ENCODE measurements at regions not wholly inside any gene's neighbourhood (a gene's known extent, or its start where the extent isn't known, plus 50 kb on each side); places are given as distances from the start of the nearest gene placed in this dataset.
A peak's percentile ranks its signal among the peaks of the same experiment; 100 is the strongest.
"Not testable (repeated sequence)": the region's sequence is repeated elsewhere in the genome, so short reads cannot be mapped to it uniquely, and the experiment has no call there.

DNA sequence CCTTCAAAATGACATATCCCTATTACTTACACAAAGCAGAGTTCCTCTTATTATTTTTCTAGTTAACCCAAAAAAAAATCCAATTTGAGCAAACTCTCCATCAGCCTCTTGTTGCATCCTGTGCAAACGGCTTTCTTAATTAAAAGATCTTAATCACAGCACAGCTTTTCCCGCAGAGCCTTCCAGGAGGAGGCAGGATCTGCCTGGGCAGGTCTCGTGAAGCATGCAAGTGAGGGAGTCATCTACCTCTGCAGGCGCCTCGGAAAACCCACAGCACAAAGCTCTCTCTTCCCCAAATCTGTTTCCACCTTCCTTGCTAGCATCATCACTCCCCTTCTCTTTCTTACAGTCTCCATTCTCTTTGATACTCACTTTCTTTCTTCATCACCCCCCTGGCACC, 100.4 kb downstream of the EN1 start:
- Histone ChIP-seq H3K36me3 (ENCODE audit: control insufficient read depth in 2 of 2, insufficient read depth in 2 of 2, low read length in 1 of 2) (no peaks in the 10 kb centered on the region), H3K27me3 (ENCODE audit: control insufficient read depth in 1 of 2, insufficient read depth in 2 of 2, low read length in 2 of 2) (no peaks in the 10 kb centered on the region), H3K4me1 (ENCODE audit: control insufficient read depth in 2 of 2, insufficient read depth in 2 of 2, low read length in 1 of 2) (no peaks in the 10 kb centered on the region), H3K27ac (ENCODE audit: low read depth in 2 of 2, low read length in 1 of 2) (no peak overlapping the region), H3K4me3 (ENCODE audit: low read depth in 1 of 2, low read length in 2 of 2) (no peak overlapping the region), H3K9me3 (ENCODE audit: control insufficient read depth in 2 of 2, insufficient read depth in 1 of 2, low read depth in 1 of 2, low read length in 1 of 2) (peaks cover 4 to 7% of the 10 kb centered on the region in 2 donors)
- 74 to 76% methylated on average over 5 of the region's 5 CpGs for WGBS, 2 donors

DNA sequence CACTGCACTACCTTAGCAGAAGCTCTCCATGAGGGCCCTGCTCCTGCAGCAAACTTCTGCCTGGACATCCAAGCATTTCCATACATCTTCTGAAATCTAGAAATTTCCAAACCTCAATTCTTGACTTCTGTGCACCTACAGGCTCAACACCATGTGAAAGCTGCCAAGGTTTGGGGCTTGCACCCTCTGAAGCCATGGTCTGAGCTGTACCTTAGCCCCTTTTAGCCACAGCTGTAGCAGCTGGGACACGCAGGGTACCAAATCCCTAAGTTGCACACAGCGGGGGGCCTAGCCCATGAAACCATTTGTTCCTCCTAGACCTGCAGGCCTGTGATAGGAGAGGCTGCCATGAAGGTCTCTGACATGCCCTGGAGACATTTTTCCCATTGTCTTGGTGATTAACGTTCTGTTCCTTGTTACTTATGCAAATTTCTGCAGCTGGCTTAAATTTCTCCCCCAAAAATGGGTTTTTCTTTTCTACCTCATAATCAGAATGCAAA, 102.7 kb downstream of the EN1 start:
- not testable (repeated sequence) for H3K36me3 ChIP-seq (ENCODE audit: control insufficient read depth in 2 of 2, insufficient read depth in 2 of 2, low read length in 1 of 2); H3K4me3 ChIP-seq (ENCODE audit: low read depth in 1 of 2, low read length in 2 of 2); H3K9me3 ChIP-seq (ENCODE audit: control insufficient read depth in 2 of 2, insufficient read depth in 1 of 2, low read depth in 1 of 2, low read length in 1 of 2); H3K4me1 ChIP-seq (ENCODE audit: control insufficient read depth in 2 of 2, insufficient read depth in 2 of 2, low read length in 1 of 2); H3K27me3 ChIP-seq (ENCODE audit: control insufficient read depth in 1 of 2, insufficient read depth in 2 of 2, low read length in 2 of 2); H3K27ac ChIP-seq (ENCODE audit: low read depth in 2 of 2, low read length in 1 of 2)
- 75 to 81% methylated on average over 3 of the region's 3 CpGs for WGBS, 2 donors

DNA sequence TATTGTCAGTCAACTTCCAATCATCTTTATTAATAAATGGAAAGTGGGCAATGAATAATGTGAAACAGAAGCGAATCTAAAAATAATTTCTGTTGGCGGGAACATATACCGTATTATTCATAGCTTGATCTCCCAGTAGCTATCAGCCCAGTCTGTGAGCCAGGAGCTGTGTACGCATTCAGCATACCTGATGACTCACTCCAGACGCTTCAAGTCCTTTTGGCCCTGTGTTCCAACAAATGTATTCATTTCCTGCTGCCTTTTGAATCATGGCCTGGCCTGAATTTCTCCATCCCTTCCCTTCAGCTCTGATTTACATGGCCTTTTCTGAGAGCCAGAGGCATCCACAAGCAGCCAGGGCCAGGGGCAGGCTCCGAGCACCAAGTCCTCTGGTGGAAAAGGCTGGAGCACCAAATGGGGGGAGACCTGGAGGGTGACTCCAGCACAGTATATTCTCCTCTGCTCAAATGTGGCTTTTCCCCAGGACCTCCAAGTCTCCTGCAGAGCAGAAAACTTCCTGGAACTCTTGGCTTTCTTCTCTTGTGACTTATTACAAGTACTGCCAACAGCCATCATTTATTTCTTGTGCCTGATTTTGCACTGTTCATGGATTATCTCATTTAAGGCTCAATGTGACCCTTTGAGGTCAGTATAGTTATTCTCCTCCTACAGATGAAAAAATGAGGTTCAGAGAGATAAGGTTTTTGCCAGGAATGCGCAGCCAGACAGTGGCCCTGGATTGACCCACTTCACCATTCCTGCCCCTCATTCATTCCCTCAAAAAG, 108.7 kb downstream of the EN1 start:
- H3K27me3 ChIP-seq (ENCODE audit: control insufficient read depth in 1 of 2, insufficient read depth in 2 of 2, low read length in 2 of 2) = no peaks in the 10 kb centered on the region
- no peak overlapping the region for H3K27ac ChIP-seq (ENCODE audit: low read depth in 2 of 2, low read length in 1 of 2)
- H3K4me1 ChIP-seq (ENCODE audit: control insufficient read depth in 2 of 2, insufficient read depth in 2 of 2, low read length in 1 of 2) = no peaks in the 10 kb centered on the region
- no peak overlapping the region for H3K4me3 ChIP-seq (ENCODE audit: low read depth in 1 of 2, low read length in 2 of 2)
- H3K36me3 ChIP-seq (ENCODE audit: control insufficient read depth in 2 of 2, insufficient read depth in 2 of 2, low read length in 1 of 2) = no peaks in the 10 kb centered on the region
- no peaks in the 10 kb centered on the region for H3K9me3 ChIP-seq (ENCODE audit: control insufficient read depth in 2 of 2, insufficient read depth in 1 of 2, low read depth in 1 of 2, low read length in 1 of 2)
- WGBS, 2 donors = 54 to 60% methylated on average over 7 of the region's 7 CpGs

DNA sequence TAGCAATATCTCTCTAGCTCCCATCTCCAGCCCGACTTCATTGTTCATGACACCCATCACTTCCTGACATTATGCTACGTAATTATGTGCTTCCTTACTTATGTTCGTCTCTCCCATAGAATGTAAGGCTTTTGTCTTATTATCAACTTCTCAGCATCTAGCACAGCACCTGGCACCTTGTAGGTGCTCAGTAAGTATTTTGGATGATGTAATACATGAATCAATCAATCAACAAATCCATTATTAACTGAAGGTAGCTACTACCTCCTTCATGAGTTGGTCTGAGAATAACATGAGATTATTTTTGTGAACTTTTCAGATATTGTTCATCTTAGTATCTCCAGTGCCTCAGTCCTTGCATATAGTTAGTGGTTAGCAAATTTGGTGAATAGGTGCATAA, 109.3 kb downstream of the EN1 start:
- no peak overlapping the region for H3K4me3 ChIP-seq (ENCODE audit: low read depth in 1 of 2, low read length in 2 of 2)
- no peaks in the 10 kb centered on the region for H3K4me1 ChIP-seq (ENCODE audit: control insufficient read depth in 2 of 2, insufficient read depth in 2 of 2, low read length in 1 of 2)
- WGBS, 2 donors = 82 to 84% methylated on average over 3 of the region's 3 CpGs
- H3K9me3 ChIP-seq (ENCODE audit: control insufficient read depth in 2 of 2, insufficient read depth in 1 of 2, low read depth in 1 of 2, low read length in 1 of 2) = no peaks in the 10 kb centered on the region
- H3K27ac ChIP-seq (ENCODE audit: low read depth in 2 of 2, low read length in 1 of 2) = no peak overlapping the region
- H3K36me3 ChIP-seq (ENCODE audit: control insufficient read depth in 2 of 2, insufficient read depth in 2 of 2, low read length in 1 of 2) = no peaks in the 10 kb centered on the region
- no peaks in the 10 kb centered on the region for H3K27me3 ChIP-seq (ENCODE audit: control insufficient read depth in 1 of 2, insufficient read depth in 2 of 2, low read length in 2 of 2)

DNA sequence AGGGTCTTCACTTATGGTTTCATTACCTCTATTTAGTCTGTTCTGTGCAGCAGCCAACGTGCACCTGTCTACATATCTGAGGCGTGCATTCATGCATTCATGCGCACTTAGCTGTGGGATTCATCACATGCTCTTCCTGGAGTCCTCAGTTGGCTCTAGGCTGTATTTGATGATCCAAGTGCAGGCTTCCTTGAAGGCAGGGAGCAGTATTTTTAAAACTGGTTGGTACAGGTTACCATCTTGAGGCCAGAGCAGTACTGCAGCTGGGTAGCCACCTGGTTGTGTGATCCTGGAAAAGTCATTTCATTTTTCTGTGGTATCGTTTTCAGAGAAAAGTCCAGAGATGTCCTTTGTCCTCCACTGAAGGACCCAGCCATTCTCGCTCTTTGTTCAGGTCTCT, 109.8 kb downstream of the EN1 start:
- H3K27me3 ChIP-seq (ENCODE audit: control insufficient read depth in 1 of 2, insufficient read depth in 2 of 2, low read length in 2 of 2) = no peaks in the 10 kb centered on the region
- WGBS, 2 donors = 69 to 74% methylated on average over 5 of the region's 5 CpGs
- H3K9me3 ChIP-seq (ENCODE audit: control insufficient read depth in 2 of 2, insufficient read depth in 1 of 2, low read depth in 1 of 2, low read length in 1 of 2) = no peaks in the 10 kb centered on the region
- no peaks in the 10 kb centered on the region for H3K4me1 ChIP-seq (ENCODE audit: control insufficient read depth in 2 of 2, insufficient read depth in 2 of 2, low read length in 1 of 2)
- H3K27ac ChIP-seq (ENCODE audit: low read depth in 2 of 2, low read length in 1 of 2) = no peak overlapping the region
- H3K36me3 ChIP-seq (ENCODE audit: control insufficient read depth in 2 of 2, insufficient read depth in 2 of 2, low read length in 1 of 2) = no peaks in the 10 kb centered on the region
- peak overlapping the region in 1 of 2 donors; percentile 4 for H3K4me3 ChIP-seq (ENCODE audit: low read depth in 1 of 2, low read length in 2 of 2)

DNA sequence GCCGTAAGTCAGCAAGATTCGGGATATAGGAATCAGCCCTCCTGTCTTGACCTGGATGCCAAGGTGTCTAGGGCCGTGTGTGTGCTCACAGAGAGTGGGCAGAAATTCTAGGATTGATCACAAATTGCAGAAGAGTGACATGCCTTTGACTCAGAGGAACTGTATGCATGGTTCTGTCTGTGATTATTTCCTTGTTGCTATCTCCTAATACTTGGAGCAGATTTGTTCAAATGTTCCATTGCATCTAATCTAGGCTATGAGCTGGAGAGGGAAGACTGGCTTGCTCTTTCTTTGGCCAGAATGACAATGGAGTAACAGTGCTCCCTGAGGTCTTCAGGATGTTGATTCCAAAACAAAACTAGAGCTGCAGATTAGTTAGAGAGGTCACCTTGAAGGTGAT, 115.0 kb downstream of the EN1 start:
- no peaks in the 10 kb centered on the region for H3K9me3 ChIP-seq (ENCODE audit: control insufficient read depth in 2 of 2, insufficient read depth in 1 of 2, low read depth in 1 of 2, low read length in 1 of 2)
- H3K27me3 ChIP-seq (ENCODE audit: control insufficient read depth in 1 of 2, insufficient read depth in 2 of 2, low read length in 2 of 2) = no peaks in the 10 kb centered on the region
- no peak overlapping the region for H3K4me3 ChIP-seq (ENCODE audit: low read depth in 1 of 2, low read length in 2 of 2)
- no peaks in the 10 kb centered on the region for H3K4me1 ChIP-seq (ENCODE audit: control insufficient read depth in 2 of 2, insufficient read depth in 2 of 2, low read length in 1 of 2)
- 69 to 79% methylated on average over 3 of the region's 3 CpGs for WGBS, 2 donors
- no peak overlapping the region for H3K27ac ChIP-seq (ENCODE audit: low read depth in 2 of 2, low read length in 1 of 2)
- H3K36me3 ChIP-seq (ENCODE audit: control insufficient read depth in 2 of 2, insufficient read depth in 2 of 2, low read length in 1 of 2) = no peaks in the 10 kb centered on the region

DNA sequence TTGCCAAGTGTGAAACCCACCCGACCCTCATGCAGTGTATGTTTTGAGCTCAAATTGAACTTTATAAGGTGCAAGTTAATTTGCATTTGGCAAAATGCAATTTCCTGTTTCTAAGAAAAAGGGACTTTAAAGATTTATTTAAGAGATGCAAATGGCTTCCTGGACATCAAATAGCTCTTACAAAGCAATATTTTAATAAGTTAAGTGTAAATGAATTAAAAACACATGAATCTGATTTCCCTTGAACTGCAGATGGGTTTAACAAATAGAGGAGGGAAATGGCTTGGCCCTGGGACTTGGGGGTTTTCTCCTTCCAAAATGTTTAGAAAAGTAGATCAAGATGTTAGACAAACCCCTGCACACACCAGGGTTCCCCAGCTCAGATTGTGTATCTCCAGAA, 116.0 kb downstream of the EN1 start:
- H3K27ac ChIP-seq (ENCODE audit: low read depth in 2 of 2, low read length in 1 of 2) = no peak overlapping the region
- H3K9me3 ChIP-seq (ENCODE audit: control insufficient read depth in 2 of 2, insufficient read depth in 1 of 2, low read depth in 1 of 2, low read length in 1 of 2) = no peaks in the 10 kb centered on the region
- 34 to 38% methylated on average over 1 of the region's 1 CpG for WGBS, 2 donors
- no peaks in the 10 kb centered on the region for H3K36me3 ChIP-seq (ENCODE audit: control insufficient read depth in 2 of 2, insufficient read depth in 2 of 2, low read length in 1 of 2)
- H3K4me3 ChIP-seq (ENCODE audit: low read depth in 1 of 2, low read length in 2 of 2) = no peak overlapping the region
- H3K4me1 ChIP-seq (ENCODE audit: control insufficient read depth in 2 of 2, insufficient read depth in 2 of 2, low read length in 1 of 2) = no peaks in the 10 kb centered on the region
- H3K27me3 ChIP-seq (ENCODE audit: control insufficient read depth in 1 of 2, insufficient read depth in 2 of 2, low read length in 2 of 2) = no peaks in the 10 kb centered on the region

DNA sequence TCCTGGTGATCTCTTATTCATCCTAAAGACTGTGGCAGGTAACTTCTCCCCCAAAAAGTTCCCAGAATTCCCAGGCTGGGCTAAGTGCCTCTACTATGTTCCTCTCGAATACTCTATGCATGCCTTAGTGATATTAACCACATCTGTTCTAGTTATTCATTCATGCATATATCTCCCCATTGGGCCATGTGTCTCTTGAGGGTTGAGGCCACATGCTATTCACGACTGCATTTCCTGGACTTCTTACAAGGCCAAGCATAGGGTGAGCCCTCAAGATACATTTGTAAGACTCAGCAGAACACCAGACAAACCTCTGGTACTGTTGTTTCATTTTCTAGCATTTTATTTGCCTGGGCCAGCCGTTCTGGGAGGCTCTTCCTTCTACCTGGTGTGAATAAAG, 117.0 kb downstream of the EN1 start:
- Histone ChIP-seq H3K4me3 (ENCODE audit: low read depth in 1 of 2, low read length in 2 of 2) (no peak overlapping the region), H3K27ac (ENCODE audit: low read depth in 2 of 2, low read length in 1 of 2) (no peak overlapping the region), H3K4me1 (ENCODE audit: control insufficient read depth in 2 of 2, insufficient read depth in 2 of 2, low read length in 1 of 2) (no peaks in the 10 kb centered on the region), H3K36me3 (ENCODE audit: control insufficient read depth in 2 of 2, insufficient read depth in 2 of 2, low read length in 1 of 2) (no peaks in the 10 kb centered on the region), H3K9me3 (ENCODE audit: control insufficient read depth in 2 of 2, insufficient read depth in 1 of 2, low read depth in 1 of 2, low read length in 1 of 2) (no peaks in the 10 kb centered on the region), H3K27me3 (ENCODE audit: control insufficient read depth in 1 of 2, insufficient read depth in 2 of 2, low read length in 2 of 2) (no peaks in the 10 kb centered on the region)
- 47 to 53% methylated on average over 3 of the region's 3 CpGs for WGBS, 2 donors

DNA sequence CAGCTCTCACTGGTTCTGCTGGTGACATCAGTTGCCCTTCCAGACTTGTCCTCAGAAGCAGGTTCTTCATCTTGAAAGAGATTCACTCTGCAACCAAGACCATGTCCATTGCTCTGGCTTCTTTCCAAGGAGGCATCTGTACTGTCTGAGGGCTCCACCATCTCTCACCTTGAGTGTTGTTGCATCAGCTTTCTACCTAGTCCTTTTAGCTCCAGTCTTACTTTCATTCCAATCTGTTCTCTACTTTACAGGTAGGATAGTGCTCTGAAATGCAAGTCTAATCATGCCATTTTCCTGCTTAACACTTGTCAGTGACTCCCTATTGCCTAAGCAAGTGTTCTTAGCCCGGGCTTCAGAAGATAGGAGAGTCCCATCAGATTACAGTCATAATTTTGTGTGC, 117.7 kb downstream of the EN1 start:
- 66 to 69% methylated on average over 1 of the region's 1 CpG for WGBS, 2 donors
- H3K27me3 ChIP-seq (ENCODE audit: control insufficient read depth in 1 of 2, insufficient read depth in 2 of 2, low read length in 2 of 2) = no peaks in the 10 kb centered on the region
- no peak overlapping the region for H3K27ac ChIP-seq (ENCODE audit: low read depth in 2 of 2, low read length in 1 of 2)
- no peaks in the 10 kb centered on the region for H3K4me1 ChIP-seq (ENCODE audit: control insufficient read depth in 2 of 2, insufficient read depth in 2 of 2, low read length in 1 of 2)
- H3K36me3 ChIP-seq (ENCODE audit: control insufficient read depth in 2 of 2, insufficient read depth in 2 of 2, low read length in 1 of 2) = no peaks in the 10 kb centered on the region
- no peaks in the 10 kb centered on the region for H3K9me3 ChIP-seq (ENCODE audit: control insufficient read depth in 2 of 2, insufficient read depth in 1 of 2, low read depth in 1 of 2, low read length in 1 of 2)
- H3K4me3 ChIP-seq (ENCODE audit: low read depth in 1 of 2, low read length in 2 of 2) = no peak overlapping the region

DNA sequence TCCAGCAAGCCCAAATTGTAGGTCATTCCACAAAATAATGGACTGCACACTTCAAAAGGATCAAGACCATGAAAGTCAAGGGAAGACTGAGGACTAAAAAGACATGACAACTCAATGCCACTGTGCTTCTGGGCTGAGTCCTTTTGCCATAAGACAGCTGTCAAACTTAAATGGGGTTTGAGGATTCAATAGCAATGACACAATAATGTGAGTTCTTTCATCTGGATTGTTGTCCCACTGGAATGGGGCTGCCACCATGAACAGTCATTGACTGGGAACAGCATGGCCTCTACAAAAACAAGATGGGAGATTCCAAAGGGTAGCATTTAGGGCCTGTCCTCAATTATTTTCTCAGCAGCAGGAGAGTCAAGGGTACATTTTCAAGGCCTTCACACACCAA, 118.5 kb downstream of the EN1 start:
- Histone ChIP-seq H3K27ac (ENCODE audit: low read depth in 2 of 2, low read length in 1 of 2) (no peak overlapping the region), H3K4me1 (ENCODE audit: control insufficient read depth in 2 of 2, insufficient read depth in 2 of 2, low read length in 1 of 2) (no peaks in the 10 kb centered on the region), H3K4me3 (ENCODE audit: low read depth in 1 of 2, low read length in 2 of 2) (no peak overlapping the region), H3K36me3 (ENCODE audit: control insufficient read depth in 2 of 2, insufficient read depth in 2 of 2, low read length in 1 of 2) (no peaks in the 10 kb centered on the region), H3K27me3 (ENCODE audit: control insufficient read depth in 1 of 2, insufficient read depth in 2 of 2, low read length in 2 of 2) (no peaks in the 10 kb centered on the region), H3K9me3 (ENCODE audit: control insufficient read depth in 2 of 2, insufficient read depth in 1 of 2, low read depth in 1 of 2, low read length in 1 of 2) (no peaks in the 10 kb centered on the region)
